HL-60/S4 (cell line): ENCODE measurements at regions not wholly inside any gene's neighbourhood (a gene's known extent, or its start where the extent isn't known, plus 50 kb on each side); places are given as distances from the start of the nearest gene placed in this dataset.

Experiments
- in situ Hi-C: fragments of 300-500 bp; cut with MboI; formaldehyde crosslinking; loops from 2 replicates; pipeline ENCODE4 v1.14.3; 2022; ENCODE audit warnings: low sequenced_read_pairs

GRCh38 chr7:12779947-12780346 is 92.5 kb downstream of the ARL4A start:
- in situ Hi-C loops = no loop called here

GRCh38 chr7:12783421-12784095 is 96.1 kb downstream of the ARL4A start:
- in situ Hi-C loops = no loop called here

- in situ Hi-C loops = no loop called here
Observed at GRCh38 chr7:12785473-12785872, 98.0 kb downstream of the ARL4A start.

- in situ Hi-C loops = no loop called here
Observed at GRCh38 chr7:12786494-12786893, 99.1 kb downstream of the ARL4A start.

GRCh38 chr7:12788171-12788570 is 100.7 kb downstream of the ARL4A start:
- in situ Hi-C loops = no loop called here

GRCh38 chr7:12788591-12788990 is 101.2 kb downstream of the ARL4A start:
- in situ Hi-C loops = no loop called here

GRCh38 chr7:12794722-12795302 is 107.4 kb downstream of the ARL4A start:
- in situ Hi-C loops = no loop called here

- in situ Hi-C loops = no loop called here
Observed at GRCh38 chr7:12796397-12797127, 109.1 kb downstream of the ARL4A start.

- in situ Hi-C loops = no loop called here
Observed at GRCh38 chr7:12800486-12800885, 113.1 kb downstream of the ARL4A start.

GRCh38 chr7:12801107-12801506 is 113.7 kb downstream of the ARL4A start:
- in situ Hi-C loops = no loop called here

GRCh38 chr7:12802070-12802469 is 114.6 kb downstream of the ARL4A start:
- in situ Hi-C loops = no loop called here

- in situ Hi-C loops = no loop called here
Observed at GRCh38 chr7:12803542-12803941, 116.1 kb downstream of the ARL4A start.

- in situ Hi-C loops = no loop called here
Observed at GRCh38 chr7:12805518-12805928, 118.1 kb downstream of the ARL4A start.

GRCh38 chr7:12805957-12806356 is 118.5 kb downstream of the ARL4A start:
- in situ Hi-C loops = no loop called here

GRCh38 chr7:12809476-12809875 is 122.0 kb downstream of the ARL4A start:
- in situ Hi-C loops = no loop called here

- in situ Hi-C loops = no loop called here
Observed at GRCh38 chr7:12812111-12812510, 124.7 kb downstream of the ARL4A start.

GRCh38 chr7:12814107-12814506 is 126.7 kb downstream of the ARL4A start:
- in situ Hi-C loops = no loop called here

GRCh38 chr7:12814828-12815227 is 127.4 kb downstream of the ARL4A start:
- in situ Hi-C loops = no loop called here

- in situ Hi-C loops = no loop called here
Observed at GRCh38 chr7:12815426-12815825, 128.0 kb downstream of the ARL4A start.

GRCh38 chr7:12815871-12816270 is 128.4 kb downstream of the ARL4A start:
- in situ Hi-C loops = no loop called here

- in situ Hi-C loops = no loop called here
Observed at GRCh38 chr7:12820777-12821176, 133.3 kb downstream of the ARL4A start.

- in situ Hi-C loops = no loop called here
Observed at GRCh38 chr7:12821746-12822145, 134.3 kb downstream of the ARL4A start.
